ENCODE measurements at regions not wholly inside any gene's neighbourhood (a gene's known extent, or its start where the extent isn't known, plus 50 kb on each side); places are given as distances from the start of the nearest gene placed in this dataset.

GRCh38 chr9:81874931-81875330 lies 53.3 kb upstream of the SPATA31D4 start:
- DNase-seq (ENCODE audit: low read depth, low spot score) (peak; percentile 97), FAIRE-seq (peak; percentile 78)
- H3K36me3 ChIP-seq (ENCODE audit: control insufficient read depth in 2 of 2, extremely low read depth in 1 of 2, insufficient read depth in 2 of 2, low read length in 2 of 2), result no peaks in the 10 kb centered on the region
- ChIA-PET POLR2A (no interaction called here), CTCF (interaction anchor here (0.6 to 1.5 kb wide), 3 partner anchors 13 to 28 kb away, joined by 3 to 8 read pairs (median 3); no protein-coding TSS in a partner anchor)
- peak; percentile 71 for TF ChIP-seq POLR2AphosphoS5 (IDR thresholded peaks at IDR 0.05; ENCODE audit: insufficient read depth, low read depth, low read length)
- TF ChIP-seq CTCF (IDR thresholded peaks at IDR 0.05; ENCODE audit: extremely low read depth in 1 of 2, insufficient read depth in 1 of 2, low read depth in 1 of 2, low read length in 2 of 2), result no peak
- peak; percentile 61 for TF ChIP-seq FOS (IDR thresholded peaks at IDR 0.05; ENCODE audit: borderline replicate concordance, insufficient read depth, low read length)
- TF ChIP-seq JUN (IDR thresholded peaks at IDR 0.05; ENCODE audit: borderline replicate concordance, insufficient read depth, insufficient read length, low read depth), result peak; percentile 92
- TF ChIP-seq MAX (IDR thresholded peaks at IDR 0.05; ENCODE audit: insufficient read depth, insufficient read length), result no peak
- no peak for TF ChIP-seq EZH2 (IDR thresholded peaks at IDR 0.05; ENCODE audit: borderline replicate concordance, low read depth, low read length, severe bottlenecking)
- no peaks in the 10 kb centered on the region for H3K27me3 ChIP-seq (ENCODE audit: control insufficient read depth in 2 of 2, insufficient read depth in 2 of 2, low read length in 2 of 2)
- H3K4me2 ChIP-seq (ENCODE audit: insufficient read depth, low read length), result peak overlapping the region; percentile 55
- H3K27ac ChIP-seq (ENCODE audit: insufficient read depth, low read depth, low read length), result peak overlapping the region; percentile 95
- H3K4me1 ChIP-seq (ENCODE audit: control insufficient read depth, extremely low read depth, insufficient read depth, low read length), result peaks cover 38% of the 10 kb centered on the region
- H3K9ac ChIP-seq (replicated peaks; ENCODE audit: extremely low read depth, insufficient read depth, low read length), result peak overlapping the region; percentile 27
- H3K9me1 ChIP-seq (replicated peaks; ENCODE audit: control insufficient read depth, extremely low read depth, insufficient read depth, low read length), result no peaks in the 10 kb centered on the region
- dilution Hi-C loops (cut with MboI; ENCODE audit: extremely low pct_ligation_motif_present, low sequenced_read_pairs), result no loop called here
- no peaks in the 10 kb centered on the region for H3K79me2 ChIP-seq (ENCODE audit: control insufficient read depth, insufficient read depth, low read length)
- H3K4me3 ChIP-seq (replicated peaks in 1 of 3; ENCODE audit: insufficient read depth in 1 of 3, low read depth in 1 of 3, low read length in 3 of 3), result no peak overlapping the region
- no peaks in the 10 kb centered on the region for H4K20me1 ChIP-seq (replicated peaks; ENCODE audit: control insufficient read depth, extremely low read depth, insufficient read depth, low read length)
- intact Hi-C loops (cut with micrococcal nuclease), result loop anchor here (1.0 to 10.0 kb wide), 8 partner anchors 27 to 1390 kb away; partner anchors contain the start of gene TLE1
- no TSS peak for BruUV-seq (replicated peaks)
- no peak overlapping the region for H2AFZ ChIP-seq (ENCODE audit: low read depth, low read length)
- no peaks in the 10 kb centered on the region for H3K9me3 ChIP-seq (replicated peaks; ENCODE audit: control insufficient read depth, insufficient read depth, low read length)

Measured in endothelial cell of umbilical vein (primary cell).